GM12874 (cell line): ENCODE measurements at regions not wholly inside any gene's neighbourhood (a gene's known extent, or its start where the extent isn't known, plus 50 kb on each side); places are given as distances from the start of the nearest gene placed in this dataset.

Experiments used
- TF ChIP-seq, protein P1 (sequence below): IDR thresholded peaks from 2 replicates; pipeline ENCODE4 v1.5.1; 2011; ENCODE audit warnings: low read depth, mild to moderate bottlenecking, control low read depth, low read length, moderate library complexity; ENCODE audit not compliant: insufficient read depth

DNA sequence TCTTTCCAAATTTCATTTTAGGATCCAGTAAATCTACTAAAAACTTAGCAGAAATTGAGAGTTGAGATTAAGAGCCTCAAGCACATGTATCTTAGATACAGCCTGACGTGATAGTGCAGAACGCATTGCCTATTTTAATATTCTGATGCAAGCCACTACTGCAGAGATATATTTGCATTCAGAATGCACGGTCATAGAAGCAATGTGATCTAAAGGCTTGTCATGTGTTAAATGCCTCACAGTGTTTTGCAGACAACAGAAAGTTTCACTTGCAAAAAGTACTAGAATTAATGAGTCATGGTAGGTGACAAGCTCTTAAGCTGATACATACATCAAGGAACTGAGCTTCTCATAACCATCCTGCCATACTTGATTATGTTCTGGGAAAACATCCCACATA lies 886.7 kb upstream of the CHAC2 start:
- TF ChIP-seq, protein P1, sequence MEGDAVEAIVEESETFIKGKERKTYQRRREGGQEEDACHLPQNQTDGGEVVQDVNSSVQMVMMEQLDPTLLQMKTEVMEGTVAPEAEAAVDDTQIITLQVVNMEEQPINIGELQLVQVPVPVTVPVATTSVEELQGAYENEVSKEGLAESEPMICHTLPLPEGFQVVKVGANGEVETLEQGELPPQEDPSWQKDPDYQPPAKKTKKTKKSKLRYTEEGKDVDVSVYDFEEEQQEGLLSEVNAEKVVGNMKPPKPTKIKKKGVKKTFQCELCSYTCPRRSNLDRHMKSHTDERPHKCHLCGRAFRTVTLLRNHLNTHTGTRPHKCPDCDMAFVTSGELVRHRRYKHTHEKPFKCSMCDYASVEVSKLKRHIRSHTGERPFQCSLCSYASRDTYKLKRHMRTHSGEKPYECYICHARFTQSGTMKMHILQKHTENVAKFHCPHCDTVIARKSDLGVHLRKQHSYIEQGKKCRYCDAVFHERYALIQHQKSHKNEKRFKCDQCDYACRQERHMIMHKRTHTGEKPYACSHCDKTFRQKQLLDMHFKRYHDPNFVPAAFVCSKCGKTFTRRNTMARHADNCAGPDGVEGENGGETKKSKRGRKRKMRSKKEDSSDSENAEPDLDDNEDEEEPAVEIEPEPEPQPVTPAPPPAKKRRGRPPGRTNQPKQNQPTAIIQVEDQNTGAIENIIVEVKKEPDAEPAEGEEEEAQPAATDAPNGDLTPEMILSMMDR = no peak

DNA sequence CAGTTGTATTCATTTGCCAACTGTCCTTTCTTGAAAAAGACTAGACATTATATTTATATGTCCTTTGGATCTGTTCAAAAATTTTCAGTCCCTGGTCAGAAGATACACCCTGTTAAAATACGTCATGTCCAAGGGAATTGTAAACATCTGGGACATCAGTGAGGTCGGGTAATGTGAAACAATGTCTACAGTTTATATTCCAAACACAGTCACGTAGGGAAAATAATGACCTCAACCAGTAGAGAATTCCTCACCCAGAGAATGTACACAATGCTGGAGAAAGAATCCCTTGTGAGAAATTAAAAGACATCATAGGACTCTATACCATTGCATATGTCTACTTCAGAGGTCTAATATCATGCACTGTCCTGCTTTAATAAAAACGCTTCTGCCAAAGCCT lies 888.0 kb upstream of the CHAC2 start:
- TF ChIP-seq, protein P1 = no peak

DNA sequence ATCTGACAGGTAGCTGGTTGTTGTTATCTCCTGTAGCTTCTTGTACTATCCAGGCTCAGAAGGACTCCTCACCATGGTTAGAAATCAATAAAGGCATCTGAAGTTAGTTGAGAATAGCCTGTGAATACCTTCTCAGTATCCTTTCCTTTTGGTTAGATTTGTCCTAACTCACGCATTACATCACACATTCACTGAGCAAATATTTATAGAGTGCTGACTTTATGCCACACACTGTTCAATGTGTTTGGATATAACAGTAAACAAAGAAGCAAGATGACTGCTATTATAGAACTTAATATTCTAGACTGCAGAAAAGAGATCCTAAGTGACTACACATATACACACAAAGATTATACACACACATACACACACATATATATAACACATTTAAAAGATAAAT lies 889.9 kb upstream of the CHAC2 start:
- TF ChIP-seq, protein P1 = no peak

DNA sequence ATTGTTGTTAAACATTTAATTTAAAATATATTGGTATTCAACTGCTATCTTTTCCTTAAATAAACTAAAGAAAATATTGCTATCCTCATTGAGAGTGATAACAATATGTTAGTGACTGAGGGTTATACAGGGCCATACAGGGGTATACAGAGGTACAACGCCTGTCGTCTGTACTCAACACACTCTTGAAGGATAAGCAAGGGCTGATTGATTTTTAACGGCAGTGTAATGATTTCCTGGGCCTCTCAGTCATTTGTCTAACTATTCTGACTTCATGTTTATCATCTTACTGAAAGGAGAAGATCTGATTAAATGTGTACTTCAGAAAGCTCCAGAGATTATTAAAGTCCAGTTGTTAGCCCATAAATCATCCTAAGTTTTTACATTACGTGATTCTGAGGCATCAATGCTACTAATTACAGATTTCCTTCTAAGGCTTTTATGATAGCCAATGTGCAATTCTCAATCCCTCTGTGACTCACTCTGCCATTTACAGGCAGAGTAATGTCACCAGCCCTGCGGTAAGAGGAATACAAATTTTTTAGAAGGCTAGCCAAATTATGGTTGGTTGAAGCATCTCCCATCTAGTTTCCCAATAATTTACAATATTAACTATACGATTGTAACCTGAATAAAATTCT lies 893.0 kb upstream of the CHAC2 start:
- TF ChIP-seq, protein P1 = no peak

DNA sequence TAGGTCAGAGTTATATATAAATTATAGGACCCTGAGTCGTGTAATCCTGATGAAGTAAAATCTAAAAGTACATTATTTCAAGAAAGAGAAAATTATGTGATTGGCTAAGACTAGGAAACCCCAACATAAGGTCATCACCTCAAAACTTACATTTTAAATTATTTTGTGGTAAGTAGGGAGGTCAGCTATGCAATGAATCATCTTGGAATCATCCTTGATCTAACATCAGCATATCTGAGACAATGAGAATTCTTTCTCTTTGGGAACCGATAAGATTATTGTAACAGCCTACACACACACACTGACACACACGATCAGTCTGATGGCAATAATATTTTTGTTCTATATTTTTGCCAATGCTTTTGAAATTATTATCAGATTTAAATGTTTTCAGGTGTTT lies 904.8 kb upstream of the CHAC2 start:
- TF ChIP-seq, protein P1 = no peak

DNA sequence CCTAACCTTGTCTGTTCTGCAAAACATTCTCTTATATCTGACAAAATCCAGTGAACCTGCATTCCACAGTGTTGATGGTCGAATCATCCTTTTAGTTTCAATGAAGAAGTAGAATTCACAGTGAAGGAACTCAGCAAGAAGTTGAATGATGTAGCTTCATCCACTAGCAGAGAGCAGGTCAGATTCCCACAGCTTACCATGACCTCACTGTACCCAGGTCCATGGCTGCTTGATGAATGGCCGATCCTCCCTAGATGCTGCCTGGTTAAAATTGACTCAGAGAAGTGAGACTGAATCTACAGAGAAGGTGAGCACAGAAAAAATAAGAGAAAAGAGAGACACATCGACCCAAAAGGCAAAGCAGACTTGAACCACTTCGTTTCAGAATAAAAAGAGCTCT lies 906.0 kb upstream of the CHAC2 start:
- TF ChIP-seq, protein P1 = no peak

DNA sequence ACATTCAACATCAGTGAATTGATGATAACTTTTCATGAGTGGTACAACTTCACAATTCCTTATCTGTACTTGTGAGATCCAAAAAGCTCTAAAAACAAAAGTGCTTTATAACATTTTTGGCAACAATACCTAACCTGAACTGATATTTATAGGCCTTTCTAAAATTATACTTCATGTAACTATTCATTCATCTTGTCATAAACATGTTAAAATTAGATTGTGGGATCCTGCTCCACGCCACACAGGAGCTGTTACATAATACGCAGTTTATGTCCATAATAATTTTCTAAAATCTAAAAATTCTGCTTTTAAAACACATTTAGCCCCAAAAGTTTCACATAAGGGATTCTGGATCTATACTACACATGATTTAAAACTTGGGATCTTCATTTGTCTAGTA lies 908.5 kb upstream of the CHAC2 start:
- TF ChIP-seq, protein P1 = no peak

DNA sequence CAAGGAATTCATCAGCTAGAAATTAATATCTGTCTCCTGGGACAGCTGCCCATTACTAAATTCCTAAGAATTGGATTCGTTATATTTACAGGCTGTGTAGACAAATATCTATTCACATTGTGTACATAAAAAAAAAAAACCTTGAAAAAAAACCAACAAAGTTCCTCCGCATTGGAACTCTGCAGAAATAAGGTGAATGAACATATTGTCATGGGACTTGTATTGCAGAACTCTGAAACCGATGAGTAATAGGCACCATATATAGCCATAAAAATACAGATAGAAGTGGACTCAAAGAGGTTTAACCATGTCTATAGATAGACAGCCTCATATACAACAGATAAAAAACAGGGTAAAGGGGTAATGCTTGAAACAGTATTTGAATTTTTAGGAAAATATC lies 909.9 kb upstream of the CHAC2 start:
- TF ChIP-seq, protein P1 = no peak
